IMR-90 (cell line): ENCODE measurements at regions not wholly inside any gene's neighbourhood (a gene's known extent, or its start where the extent isn't known, plus 50 kb on each side); places are given as distances from the start of the nearest gene placed in this dataset.

Experiments
- ATAC-seq: fragments of 200-7000 bp; cut with Tn5 transposase; 2 replicates; pipeline ENCODE4 v1.9.1; 2020; ENCODE audit warnings: low read depth, mild to moderate bottlenecking, moderate library complexity
- BruUV-seq: library from RNA; stranded (reverse); fragments of 400-500 nt; replicated peaks from 2 replicates; lab custom pipeline; 2021; lab: Mats Ljungman, UMichigan
- CTCF ChIA-PET: fragments of 300-600 bp; formaldehyde crosslinking; extraction: SDS; loops from one replicate; lab custom pipeline; 2021; ENCODE audit warnings: antibody characterized with exemption; lab: Yijun Ruan, JAX
- POLR2A ChIA-PET: fragments of 300-600 bp; sonication (Branson Sonifier 250); formaldehyde crosslinking; loops from one replicate; lab custom pipeline; 2022; ENCODE audit warnings: antibody characterized with exemption; ENCODE audit not compliant: unreplicated experiment; lab: Charles Lee
- DNase-seq: peaks from one replicate; pipeline ENCODE4 v3.0.0; 2013
- H2AFZ ChIP-seq: replicated peaks from 2 replicates; pipeline ENCODE3; 2013; ENCODE audit warnings: low read length, mild to moderate bottlenecking; ENCODE audit not compliant: poor library complexity
- H2AK5ac ChIP-seq: 2 replicates; pipeline ENCODE4 v1.6.1; 2013; ENCODE audit warnings: low read depth, low read length, inconsistent platforms
- H2AK9ac ChIP-seq: replicated peaks from 2 replicates; pipeline ENCODE3; 2013; ENCODE audit warnings: mild to moderate bottlenecking, low read depth, low read length, moderate library complexity; ENCODE audit not compliant: poor library complexity
- H2BK120ac ChIP-seq: 2 replicates; pipeline ENCODE4 v1.6.1; 2013; ENCODE audit warnings: low read depth, low read length, inconsistent platforms
- H2BK15ac ChIP-seq: 3 replicates; pipeline ENCODE4 v1.6.1; 2013; ENCODE audit warnings: low read depth, low read length, inconsistent platforms
- H2BK20ac ChIP-seq: 2 replicates; pipeline ENCODE4 v1.6.1; 2013; ENCODE audit warnings: low read depth, mild to moderate bottlenecking, inconsistent platforms, low read length, moderate library complexity
- H2BK5ac ChIP-seq: 2 replicates; pipeline ENCODE4 v1.6.1; 2013; ENCODE audit warnings: mild to moderate bottlenecking, low read depth, low read length, inconsistent platforms; ENCODE audit not compliant: poor library complexity, severe bottlenecking
- H3K14ac ChIP-seq: replicated peaks from 2 replicates; pipeline ENCODE4 v1.6.1; 2013; ENCODE audit warnings: low read depth, low read length, inconsistent platforms
- H3K18ac ChIP-seq: 2 replicates; pipeline ENCODE4 v1.6.1; 2013; ENCODE audit warnings: low read depth, low read length, control low read depth
- H3K23ac ChIP-seq: 2 replicates; pipeline ENCODE4 v1.6.1; 2013; ENCODE audit warnings: low read depth, low read length, inconsistent platforms
- H3K27ac ChIP-seq: 2 replicates; pipeline ENCODE4 v1.5.1; 2013; ENCODE audit warnings: mild to moderate bottlenecking, control low read depth, low read length; ENCODE audit not compliant: insufficient read depth
- H3K27me3 ChIP-seq: 2 replicates; pipeline ENCODE4 v1.6.1; 2013; ENCODE audit warnings: low read length; ENCODE audit not compliant: control insufficient read depth, insufficient read depth
- H3K36me3 ChIP-seq: 2 replicates; pipeline ENCODE4 v1.6.1; 2013; ENCODE audit warnings: low read length, mixed read lengths; ENCODE audit not compliant: control insufficient read depth, insufficient read depth
- H3K4ac ChIP-seq: 2 replicates; pipeline ENCODE4 v1.6.1; 2013; ENCODE audit warnings: low read depth, low read length, inconsistent platforms
- H3K4me1 ChIP-seq: 2 replicates; pipeline ENCODE4 v1.6.1; 2013; ENCODE audit warnings: low read length, mixed read lengths; ENCODE audit not compliant: control insufficient read depth, insufficient read depth
- H3K4me2 ChIP-seq: 2 replicates; pipeline ENCODE4 v1.6.1; 2013; ENCODE audit warnings: low read depth, mild to moderate bottlenecking, control low read depth, low read length, moderate library complexity
- H3K4me3 ChIP-seq: 2 replicates; pipeline ENCODE4 v1.5.1; 2013; ENCODE audit warnings: low read depth, mild to moderate bottlenecking, control low read depth, low read length, moderate library complexity; ENCODE audit not compliant: insufficient read depth
- H3K56ac ChIP-seq: 2 replicates; pipeline ENCODE4 v1.6.1; 2013; ENCODE audit warnings: low read length, inconsistent platforms; ENCODE audit not compliant: insufficient read depth; ENCODE audit errors: extremely low read depth
- H3K79me1 ChIP-seq, 2 experiments: 2 replicates each; pipeline ENCODE4 v1.6.1; 2013; ENCODE audit warnings: low read length in 2 of 2, inconsistent platforms in 1 of 2, low read depth in 1 of 2
- H3K9ac ChIP-seq: 2 replicates; pipeline ENCODE4 v1.6.1; 2013; ENCODE audit warnings: low read depth, low read length, control low read depth
- H3K9me1 ChIP-seq: 2 replicates; pipeline ENCODE4 v1.6.1; 2013; ENCODE audit warnings: low read length, inconsistent platforms; ENCODE audit not compliant: insufficient read depth
- H3K9me3 ChIP-seq: 2 replicates; pipeline ENCODE4 v1.6.1; 2013; ENCODE audit warnings: low read length; ENCODE audit not compliant: control insufficient read depth, insufficient read depth
- H4K20me1 ChIP-seq: 2 replicates; pipeline ENCODE4 v1.6.1; 2013; ENCODE audit warnings: low read length, inconsistent platforms; ENCODE audit not compliant: insufficient read depth
- H4K5ac ChIP-seq: 2 replicates; pipeline ENCODE4 v1.6.1; 2013; ENCODE audit warnings: mild to moderate bottlenecking, low read depth, low read length, control low read depth
- H4K8ac ChIP-seq, 2 experiments: 2 replicates each; pipeline ENCODE4 v1.6.1; 2013; ENCODE audit warnings: low read depth in 2 of 2, low read length in 2 of 2, control low read depth in 1 of 2, inconsistent platforms in 1 of 2
- H4K91ac ChIP-seq: 2 replicates; pipeline ENCODE4 v1.6.1; 2013; ENCODE audit warnings: low read depth, low read length, inconsistent platforms; ENCODE audit not compliant: insufficient read depth
- BHLHE40 ChIP-seq: fragments of 150-350 bp; IDR thresholded peaks from 2 replicates; pipeline ENCODE4 v1.6.1; 2016; ENCODE audit warnings: mild to moderate bottlenecking, low read depth, low read length
- CEBPB ChIP-seq: IDR thresholded peaks from 2 replicates; pipeline ENCODE4 v1.6.1; 2012; ENCODE audit warnings: low read depth, low read length, improper control_type of control experiment
- CHD1 ChIP-seq: IDR thresholded peaks from 2 replicates; pipeline ENCODE4 v1.6.1; 2012; ENCODE audit warnings: low read depth, low read length, improper control_type of control experiment
- FOS ChIP-seq: fragments of 150-350 bp; IDR thresholded peaks from 2 replicates; pipeline ENCODE4 v1.6.1; 2016; ENCODE audit warnings: low read depth, low read length
- MXI1 ChIP-seq: IDR thresholded peaks from 2 replicates; pipeline ENCODE4 v1.6.1; 2012; ENCODE audit warnings: low read depth, mild to moderate bottlenecking, low read length, moderate library complexity, borderline replicate concordance
- NFE2L2 ChIP-seq: fragments of 150-350 bp; IDR thresholded peaks from 2 replicates; pipeline ENCODE4 v1.6.1; 2016; ENCODE audit warnings: low read depth, mild to moderate bottlenecking, low read length
- POLR2A ChIP-seq: IDR thresholded peaks from 2 replicates; pipeline ENCODE4 v1.6.1; 2012; ENCODE audit warnings: mild to moderate bottlenecking, low read depth, low read length
- RAD21 ChIP-seq: IDR thresholded peaks from 2 replicates; pipeline ENCODE4 v1.6.1; 2012; ENCODE audit warnings: low read length, improper control_type of control experiment
- RCOR1 ChIP-seq: IDR thresholded peaks from 2 replicates; pipeline ENCODE4 v1.6.1; 2012; ENCODE audit warnings: mild to moderate bottlenecking, low read length, improper control_type of control experiment; ENCODE audit not compliant: insufficient replicate concordance
- RFX5 ChIP-seq: IDR thresholded peaks from 2 replicates; pipeline ENCODE4 v1.8.0; 2012; ENCODE audit warnings: low read depth, mild to moderate bottlenecking, low read length, moderate library complexity
- WGBS, 2 experiments: methylation state at CpG; one replicate each; pipeline versions ENCODE4 v1.1.5 to v1.1.7; 2013; ENCODE audit warnings: missing lambda C conversion rate in 2 of 2; ENCODE audit not compliant: insufficient read length in 1 of 2; ENCODE audit errors: extremely low coverage in 2 of 2; 5-methylcytosine and 5-hydroxymethylcytosine counted together
- dilution Hi-C: fragments of 300-500 bp; cut with HindIII; formaldehyde crosslinking; loops from one replicate; pipeline ENCODE4 v1.14.3; 2018; ENCODE audit warnings: low sequenced_read_pairs; ENCODE audit not compliant: unreplicated experiment
- in situ Hi-C: fragments of 300-500 bp; cut with MboI; formaldehyde crosslinking; loops from 3 replicates; pipeline ENCODE4 v1.14.3; 2019; ENCODE audit warnings: low sequenced_read_pairs, inconsistent platforms, mixed read lengths
- intact Hi-C: fragments of 100-400 bp; cut with micrococcal nuclease; formaldehyde crosslinking; loops from 2 replicates; pipeline ENCODE4 v1.10.0; 2022
- TF ChIP-seq, protein P1 (sequence below): fragments of 150-350 bp; IDR thresholded peaks from 2 replicates; pipeline ENCODE4 v1.6.1; 2016; ENCODE audit warnings: low read depth, mild to moderate bottlenecking, low read length, moderate library complexity, borderline replicate concordance
- TF ChIP-seq, protein P2 (sequence below): fragments of 150-350 bp; IDR thresholded peaks from 2 replicates; pipeline ENCODE4 v1.6.1; 2017; ENCODE audit warnings: mild to moderate bottlenecking, antibody characterized with exemption, low read length, low read depth
- TF ChIP-seq, protein P3 (sequence below): conservative IDR thresholded peaks from 2 replicates; pipeline ENCODE4 v1.5.1; 2012; ENCODE audit warnings: mild to moderate bottlenecking, low read depth, low read length, improper control_type of control experiment

DNA sequence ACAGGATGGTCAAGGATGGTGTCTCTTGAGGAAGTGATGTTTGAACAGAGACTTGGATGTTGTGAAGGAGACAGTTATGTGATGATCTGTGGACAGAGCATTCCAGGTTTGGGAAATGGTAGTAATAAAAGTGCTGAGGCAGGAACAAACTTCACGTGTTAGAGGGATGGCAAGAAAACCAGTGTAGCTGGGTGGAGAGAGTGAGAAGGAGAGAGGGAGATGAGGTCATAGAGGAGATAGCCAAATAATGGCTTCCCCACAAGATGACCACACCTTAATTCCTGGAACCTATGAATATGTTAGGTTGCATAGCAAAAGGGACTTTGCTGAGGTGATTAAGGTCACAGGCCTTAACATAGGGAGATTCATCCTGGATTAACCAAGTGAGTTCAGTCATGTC, 75.6 kb upstream of the GPR50 start:
- no peak overlapping the region for H3K23ac ChIP-seq
- no peaks in the 10 kb centered on the region for H3K27me3 ChIP-seq
- H3K4me3 ChIP-seq: no peak overlapping the region
- no peak overlapping the region for H2BK120ac ChIP-seq
- H4K8ac ChIP-seq: no peak overlapping the region
- dilution Hi-C loops: no loop called here
- no peak overlapping the region for H3K9ac ChIP-seq
- DNase-seq (no peak), ATAC-seq (no peak)
- no peak overlapping the region for H2BK5ac ChIP-seq
- H2AK5ac ChIP-seq: no peak overlapping the region
- no CpG with 5 or more reads among the region's 1 CpG for WGBS, 2 experiments
- no peaks in the 10 kb centered on the region for H4K20me1 ChIP-seq
- no peak overlapping the region for H3K56ac ChIP-seq
- H3K14ac ChIP-seq: no peak overlapping the region
- no peak overlapping the region for H2BK20ac ChIP-seq
- intact Hi-C loops: no loop called here
- no TSS peak for BruUV-seq
- H2AK9ac ChIP-seq: no peak overlapping the region
- no peak overlapping the region for H2AFZ ChIP-seq
- H3K79me1 ChIP-seq: no peaks in the 10 kb centered on the region
- H3K18ac ChIP-seq: no peak overlapping the region
- no peak overlapping the region for H2BK15ac ChIP-seq
- no peaks in the 10 kb centered on the region for H3K36me3 ChIP-seq
- no peak overlapping the region for H3K4ac ChIP-seq
- H3K4me1 ChIP-seq: no peaks in the 10 kb centered on the region
- no peaks in the 10 kb centered on the region for H3K9me1 ChIP-seq
- in situ Hi-C loops: no loop called here
- H3K9me3 ChIP-seq: no peaks in the 10 kb centered on the region
- TF ChIP-seq RCOR1 (no peak), CEBPB (no peak), MXI1 (no peak), POLR2A (no peak), FOS (no peak), NFE2L2 (no peak), RAD21 (no peak), RFX5 (no peak), CHD1 (no peak), BHLHE40 (no peak)
- TF ChIP-seq, protein P1, sequence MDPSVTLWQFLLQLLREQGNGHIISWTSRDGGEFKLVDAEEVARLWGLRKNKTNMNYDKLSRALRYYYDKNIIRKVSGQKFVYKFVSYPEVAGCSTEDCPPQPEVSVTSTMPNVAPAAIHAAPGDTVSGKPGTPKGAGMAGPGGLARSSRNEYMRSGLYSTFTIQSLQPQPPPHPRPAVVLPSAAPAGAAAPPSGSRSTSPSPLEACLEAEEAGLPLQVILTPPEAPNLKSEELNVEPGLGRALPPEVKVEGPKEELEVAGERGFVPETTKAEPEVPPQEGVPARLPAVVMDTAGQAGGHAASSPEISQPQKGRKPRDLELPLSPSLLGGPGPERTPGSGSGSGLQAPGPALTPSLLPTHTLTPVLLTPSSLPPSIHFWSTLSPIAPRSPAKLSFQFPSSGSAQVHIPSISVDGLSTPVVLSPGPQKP: no peak
- TF ChIP-seq, protein P2, sequence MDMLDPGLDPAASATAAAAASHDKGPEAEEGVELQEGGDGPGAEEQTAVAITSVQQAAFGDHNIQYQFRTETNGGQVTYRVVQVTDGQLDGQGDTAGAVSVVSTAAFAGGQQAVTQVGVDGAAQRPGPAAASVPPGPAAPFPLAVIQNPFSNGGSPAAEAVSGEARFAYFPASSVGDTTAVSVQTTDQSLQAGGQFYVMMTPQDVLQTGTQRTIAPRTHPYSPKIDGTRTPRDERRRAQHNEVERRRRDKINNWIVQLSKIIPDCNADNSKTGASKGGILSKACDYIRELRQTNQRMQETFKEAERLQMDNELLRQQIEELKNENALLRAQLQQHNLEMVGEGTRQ: no peak
- TF ChIP-seq, protein P3, sequence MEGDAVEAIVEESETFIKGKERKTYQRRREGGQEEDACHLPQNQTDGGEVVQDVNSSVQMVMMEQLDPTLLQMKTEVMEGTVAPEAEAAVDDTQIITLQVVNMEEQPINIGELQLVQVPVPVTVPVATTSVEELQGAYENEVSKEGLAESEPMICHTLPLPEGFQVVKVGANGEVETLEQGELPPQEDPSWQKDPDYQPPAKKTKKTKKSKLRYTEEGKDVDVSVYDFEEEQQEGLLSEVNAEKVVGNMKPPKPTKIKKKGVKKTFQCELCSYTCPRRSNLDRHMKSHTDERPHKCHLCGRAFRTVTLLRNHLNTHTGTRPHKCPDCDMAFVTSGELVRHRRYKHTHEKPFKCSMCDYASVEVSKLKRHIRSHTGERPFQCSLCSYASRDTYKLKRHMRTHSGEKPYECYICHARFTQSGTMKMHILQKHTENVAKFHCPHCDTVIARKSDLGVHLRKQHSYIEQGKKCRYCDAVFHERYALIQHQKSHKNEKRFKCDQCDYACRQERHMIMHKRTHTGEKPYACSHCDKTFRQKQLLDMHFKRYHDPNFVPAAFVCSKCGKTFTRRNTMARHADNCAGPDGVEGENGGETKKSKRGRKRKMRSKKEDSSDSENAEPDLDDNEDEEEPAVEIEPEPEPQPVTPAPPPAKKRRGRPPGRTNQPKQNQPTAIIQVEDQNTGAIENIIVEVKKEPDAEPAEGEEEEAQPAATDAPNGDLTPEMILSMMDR: no peak
- H3K27ac ChIP-seq: no peak overlapping the region
- H3K4me2 ChIP-seq: no peak overlapping the region
- no peak overlapping the region for H4K91ac ChIP-seq
- POLR2A ChIA-PET: no interaction called here
- CTCF ChIA-PET: no interaction called here
- no peak overlapping the region for H4K5ac ChIP-seq
